HEK293T (cell line): ENCODE measurements at regions not wholly inside any gene's neighbourhood (a gene's known extent, or its start where the extent isn't known, plus 50 kb on each side); places are given as distances from the start of the nearest gene placed in this dataset.

Source experiments
- ARNT ChIP-seq: fragments of 450-650 bp; IDR thresholded peaks from 2 replicates; pipeline ENCODE4 v1.6.1; 2017; ENCODE audit warnings: mild to moderate bottlenecking
- BHLHE40 ChIP-seq: fragments of 450-650 bp; IDR thresholded peaks from 2 replicates; pipeline ENCODE4 v1.6.1; 2016; ENCODE audit warnings: mild to moderate bottlenecking, moderate library complexity, borderline replicate concordance
- ELF4 ChIP-seq: fragments of 450-650 bp; IDR thresholded peaks from 2 replicates; pipeline ENCODE4 v1.6.1; 2017; ENCODE audit warnings: antibody characterized with exemption
- FOXK2 ChIP-seq: fragments of 450-650 bp; IDR thresholded peaks from 2 replicates; pipeline ENCODE4 v1.6.1; 2016; ENCODE audit warnings: mild to moderate bottlenecking
- FOXM1 ChIP-seq: fragments of 450-650 bp; IDR thresholded peaks from 2 replicates; pipeline ENCODE4 v1.6.1; 2017; ENCODE audit warnings: mild to moderate bottlenecking, borderline replicate concordance
- HDGF ChIP-seq: fragments of 450-650 bp; IDR thresholded peaks from 2 replicates; pipeline ENCODE4 v1.6.1; 2017; ENCODE audit warnings: antibody characterized with exemption, borderline replicate concordance
- LEF1 ChIP-seq: fragments of 450-650 bp; IDR thresholded peaks from 2 replicates; pipeline ENCODE4 v1.6.1; 2017; ENCODE audit warnings: mild to moderate bottlenecking, borderline replicate concordance
- SP1 ChIP-seq: fragments of 450-650 bp; IDR thresholded peaks from 2 replicates; pipeline ENCODE4 v1.6.1; 2017
- ZNF384 ChIP-seq: fragments of 450-650 bp; IDR thresholded peaks from 2 replicates; pipeline ENCODE4 v1.6.1; 2016

DNA sequence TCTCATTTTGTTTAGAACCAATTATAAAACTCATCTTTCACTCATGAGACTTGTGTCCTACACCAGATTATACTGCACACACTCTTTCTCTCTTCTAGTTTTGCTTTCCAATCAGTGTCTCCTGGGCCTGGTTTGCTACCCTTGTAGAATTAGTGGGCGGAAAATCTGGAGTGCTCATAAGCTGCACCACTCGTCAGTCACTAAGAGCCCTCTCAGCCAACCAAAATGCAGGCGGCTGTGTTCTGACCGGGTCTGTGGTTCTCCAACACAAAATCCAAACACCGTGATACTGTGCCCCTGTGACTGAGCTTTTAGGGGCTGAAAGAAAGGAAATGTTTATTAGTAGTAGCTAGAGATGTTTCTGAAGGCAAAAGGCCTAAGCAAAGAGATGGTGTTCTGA, 83.7 kb upstream of the OBI1 start:
- no peak for TF ChIP-seq SP1
- no peak for TF ChIP-seq ZNF384
- no peak for TF ChIP-seq BHLHE40
- no peak for TF ChIP-seq LEF1
- TF ChIP-seq HDGF, result no peak
- no peak for TF ChIP-seq ELF4
- no peak for TF ChIP-seq FOXK2
- TF ChIP-seq ARNT, result no peak
- TF ChIP-seq FOXM1, result no peak
